Tibial artery (tissue), 4 donors: ENCODE measurements at regions not wholly inside any gene's neighbourhood (a gene's known extent, or its start where the extent isn't known, plus 50 kb on each side); places are given as distances from the start of the nearest gene placed in this dataset.

Experiments used
- DNase-seq, 2 donors: peaks; one replicate each; pipeline ENCODE4 v3.0.0-alpha.2; 2019
- H3K27ac ChIP-seq, 2 donors: fragments of 200-600 bp; sonication (generic) in 1 of 2; 1 replicate in 1 of 2; 2 replicates in 1 of 2; pipeline ENCODE4 v1.5.1; 2018 to 2019; ENCODE audit warnings: mild to moderate bottlenecking in 1 of 2
- H3K27me3 ChIP-seq, 2 donors: fragments of 200-600 bp; sonication (generic) in 1 of 2; one replicate each; pipeline versions ENCODE4 v1.5.1 to v1.6.0; 2016 to 2019
- H3K36me3 ChIP-seq, 3 donors: fragments of 200-600 bp; sonication (generic) in 2 of 3; one replicate each; pipeline ENCODE4 v1.5.1; 2016 to 2019; ENCODE audit warnings: mild to moderate bottlenecking in 2 of 3
- H3K4me1 ChIP-seq, 4 donors: fragments of 200-600 bp; sonication (generic) in 2 of 4; 1 replicate in 3 of 4; 2 replicates in 1 of 4; pipeline ENCODE4 v1.5.1; 2016 to 2019
- H3K4me3 ChIP-seq, 2 donors: fragments of 200-600 bp; sonication (generic) in 1 of 2; 1 replicate in 1 of 2; 2 replicates in 1 of 2; pipeline ENCODE4 v1.5.1; 2018 to 2019; ENCODE audit warnings: mild to moderate bottlenecking in 2 of 2
- H3K9me3 ChIP-seq, 3 donors: fragments of 200-600 bp; sonication (generic) in 1 of 3; one replicate each; pipeline ENCODE4 v1.5.1; 2016 to 2019
- intact Hi-C: fragments of 100-400 bp; cut with DNase I; formaldehyde crosslinking; loops from one replicate; pipeline ENCODE4 v1.15.0; 2023; ENCODE audit warnings: low total_unique reads
- TF ChIP-seq, protein P1 (sequence below), 2 experiments: fragments of 200-600 bp in 1 of 2; fragments of 450-650 bp in 1 of 2; IDR thresholded peaks; one replicate each; pipeline ENCODE4 v1.5.1; 2017 to 2019; ENCODE audit warnings: antibody characterized with exemption in 2 of 2, mild to moderate bottlenecking in 1 of 2, moderate library complexity in 1 of 2

DNA sequence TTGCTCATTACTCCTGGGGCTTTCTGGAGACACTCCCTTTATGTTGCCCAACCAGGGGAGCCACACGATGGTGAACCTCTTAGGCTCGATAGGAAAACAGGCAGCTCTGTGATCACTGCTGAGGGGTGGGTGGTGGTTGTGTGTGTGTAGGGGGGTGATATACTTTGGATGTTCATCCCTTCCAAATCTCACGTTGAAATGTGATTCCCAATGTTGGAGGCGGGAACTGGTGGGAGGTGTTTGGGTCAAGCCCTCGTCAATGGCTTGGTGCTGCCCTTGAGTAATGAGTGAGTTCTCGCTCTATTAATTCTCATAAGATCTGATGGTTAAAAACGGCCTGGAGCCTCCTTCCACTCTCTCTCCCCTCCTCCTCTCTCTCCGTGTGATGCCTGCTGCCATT, 204.0 kb upstream of the B3GAT1 start:
- intact Hi-C loops, result no loop called here
- Histone ChIP-seq H3K9me3 (peaks cover 0 to 13% (median 0%) of the 10 kb centered on the region in 3 donors), H3K36me3 (no peaks in the 10 kb centered on the region), H3K27me3 (peaks cover 0 to 4% of the 10 kb centered on the region in 2 donors), H3K4me3 (no peak overlapping the region), H3K4me1 (no peaks in the 10 kb centered on the region), H3K27ac (no peak overlapping the region)
- TF ChIP-seq, protein P1, sequence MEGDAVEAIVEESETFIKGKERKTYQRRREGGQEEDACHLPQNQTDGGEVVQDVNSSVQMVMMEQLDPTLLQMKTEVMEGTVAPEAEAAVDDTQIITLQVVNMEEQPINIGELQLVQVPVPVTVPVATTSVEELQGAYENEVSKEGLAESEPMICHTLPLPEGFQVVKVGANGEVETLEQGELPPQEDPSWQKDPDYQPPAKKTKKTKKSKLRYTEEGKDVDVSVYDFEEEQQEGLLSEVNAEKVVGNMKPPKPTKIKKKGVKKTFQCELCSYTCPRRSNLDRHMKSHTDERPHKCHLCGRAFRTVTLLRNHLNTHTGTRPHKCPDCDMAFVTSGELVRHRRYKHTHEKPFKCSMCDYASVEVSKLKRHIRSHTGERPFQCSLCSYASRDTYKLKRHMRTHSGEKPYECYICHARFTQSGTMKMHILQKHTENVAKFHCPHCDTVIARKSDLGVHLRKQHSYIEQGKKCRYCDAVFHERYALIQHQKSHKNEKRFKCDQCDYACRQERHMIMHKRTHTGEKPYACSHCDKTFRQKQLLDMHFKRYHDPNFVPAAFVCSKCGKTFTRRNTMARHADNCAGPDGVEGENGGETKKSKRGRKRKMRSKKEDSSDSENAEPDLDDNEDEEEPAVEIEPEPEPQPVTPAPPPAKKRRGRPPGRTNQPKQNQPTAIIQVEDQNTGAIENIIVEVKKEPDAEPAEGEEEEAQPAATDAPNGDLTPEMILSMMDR (IDR thresholded peaks at IDR 0.05), result no peak
- no peak for DNase-seq

DNA sequence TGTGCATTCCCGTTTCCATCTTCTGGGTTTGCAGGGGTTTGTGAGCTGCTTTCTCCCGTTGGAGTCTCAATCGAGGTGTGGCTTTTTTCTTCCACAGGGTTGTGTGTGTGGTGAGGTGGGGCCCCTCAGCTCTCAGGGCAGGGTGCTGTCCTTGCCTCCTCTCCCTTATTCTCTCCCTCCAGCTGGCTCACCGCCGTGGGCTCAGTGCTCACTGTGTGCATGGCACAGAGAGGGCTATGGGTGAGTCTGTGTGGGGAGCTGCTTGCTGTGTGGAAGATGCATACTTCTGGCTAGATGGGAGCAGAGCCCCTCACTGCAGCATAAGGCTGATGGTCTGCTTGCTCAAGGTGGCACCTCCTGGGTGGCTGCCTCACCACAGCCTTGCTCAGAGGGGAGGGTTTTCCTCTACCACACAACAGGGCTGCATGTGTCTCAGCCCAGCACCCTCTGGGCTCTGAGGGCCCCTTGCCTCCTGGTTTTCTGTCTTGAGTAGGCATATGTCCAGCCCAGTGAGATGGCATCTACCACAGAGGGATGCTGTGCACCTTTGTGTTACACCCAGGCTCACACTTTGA, 203.1 kb upstream of the B3GAT1 start:
- no peak overlapping the region for H3K4me3 ChIP-seq
- H3K9me3 ChIP-seq, result peaks cover 0 to 13% (median 0%) of the 10 kb centered on the region in 3 donors
- no peaks in the 10 kb centered on the region for H3K36me3 ChIP-seq
- TF ChIP-seq, protein P1 (IDR thresholded peaks at IDR 0.05), result no peak
- intact Hi-C loops, result no loop called here
- H3K4me1 ChIP-seq, result no peaks in the 10 kb centered on the region
- no peak overlapping the region for H3K27ac ChIP-seq
- H3K27me3 ChIP-seq, result peaks cover 0 to 8% of the 10 kb centered on the region in 2 donors
- peak in 1 of 2 donors; percentile 60 for DNase-seq

DNA sequence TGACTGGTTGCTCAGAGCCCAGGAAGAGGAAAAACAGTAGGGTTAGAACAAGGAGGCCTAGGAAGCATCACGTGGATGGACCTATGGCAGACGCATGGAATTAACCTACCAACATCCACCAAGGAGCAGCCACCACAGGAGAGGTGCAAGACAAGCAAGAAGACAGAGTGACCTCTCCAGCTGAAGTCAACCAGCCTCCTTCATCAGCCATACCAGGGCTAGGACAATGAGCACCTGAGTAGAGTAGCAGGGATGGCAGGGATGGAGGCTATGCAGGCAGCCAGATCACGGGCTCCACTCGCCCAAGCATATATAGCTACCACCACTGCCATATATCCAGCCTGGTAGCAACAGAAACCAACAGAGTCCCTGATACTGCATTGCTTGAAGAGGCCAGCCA, 202.1 kb upstream of the B3GAT1 start:
- H3K27me3 ChIP-seq, result peaks cover 0 to 12% of the 10 kb centered on the region in 2 donors
- TF ChIP-seq, protein P1 (IDR thresholded peaks at IDR 0.05), result no peak
- H3K4me3 ChIP-seq, result no peak overlapping the region
- no peaks in the 10 kb centered on the region for H3K36me3 ChIP-seq
- no peak for DNase-seq
- no peaks in the 10 kb centered on the region for H3K4me1 ChIP-seq
- H3K27ac ChIP-seq, result no peak overlapping the region
- intact Hi-C loops, result no loop called here
- H3K9me3 ChIP-seq, result peaks cover 0 to 13% (median 0%) of the 10 kb centered on the region in 3 donors

DNA sequence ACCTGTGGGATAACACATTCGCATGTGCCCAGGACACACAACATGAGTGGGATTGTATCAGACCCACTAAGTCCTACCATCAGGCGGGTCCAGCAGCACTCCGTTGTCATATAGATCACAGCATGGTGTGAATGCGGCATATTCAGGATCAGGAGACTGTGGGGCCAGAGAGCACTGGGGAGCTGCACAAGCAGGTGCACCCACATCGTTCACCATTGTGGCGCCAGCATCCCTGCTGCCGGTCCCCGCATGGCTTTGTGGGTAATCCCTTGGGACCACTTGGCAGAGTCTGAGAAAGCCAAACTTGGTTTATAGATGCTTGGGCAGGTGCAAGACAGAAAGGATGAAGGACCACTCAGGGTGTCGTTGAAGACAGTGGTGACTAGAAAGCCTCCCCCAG, 201.6 kb upstream of the B3GAT1 start:
- peak in 1 of 2 donors; percentile 46 for DNase-seq
- Histone ChIP-seq H3K36me3 (no peaks in the 10 kb centered on the region), H3K9me3 (peaks cover 0 to 13% (median 0%) of the 10 kb centered on the region in 3 donors), H3K27ac (no peak overlapping the region), H3K27me3 (peaks cover 0 to 12% of the 10 kb centered on the region in 2 donors), H3K4me3 (no peak overlapping the region), H3K4me1 (no peaks in the 10 kb centered on the region)
- intact Hi-C loops, result no loop called here
- TF ChIP-seq, protein P1 (IDR thresholded peaks at IDR 0.05), result no peak

DNA sequence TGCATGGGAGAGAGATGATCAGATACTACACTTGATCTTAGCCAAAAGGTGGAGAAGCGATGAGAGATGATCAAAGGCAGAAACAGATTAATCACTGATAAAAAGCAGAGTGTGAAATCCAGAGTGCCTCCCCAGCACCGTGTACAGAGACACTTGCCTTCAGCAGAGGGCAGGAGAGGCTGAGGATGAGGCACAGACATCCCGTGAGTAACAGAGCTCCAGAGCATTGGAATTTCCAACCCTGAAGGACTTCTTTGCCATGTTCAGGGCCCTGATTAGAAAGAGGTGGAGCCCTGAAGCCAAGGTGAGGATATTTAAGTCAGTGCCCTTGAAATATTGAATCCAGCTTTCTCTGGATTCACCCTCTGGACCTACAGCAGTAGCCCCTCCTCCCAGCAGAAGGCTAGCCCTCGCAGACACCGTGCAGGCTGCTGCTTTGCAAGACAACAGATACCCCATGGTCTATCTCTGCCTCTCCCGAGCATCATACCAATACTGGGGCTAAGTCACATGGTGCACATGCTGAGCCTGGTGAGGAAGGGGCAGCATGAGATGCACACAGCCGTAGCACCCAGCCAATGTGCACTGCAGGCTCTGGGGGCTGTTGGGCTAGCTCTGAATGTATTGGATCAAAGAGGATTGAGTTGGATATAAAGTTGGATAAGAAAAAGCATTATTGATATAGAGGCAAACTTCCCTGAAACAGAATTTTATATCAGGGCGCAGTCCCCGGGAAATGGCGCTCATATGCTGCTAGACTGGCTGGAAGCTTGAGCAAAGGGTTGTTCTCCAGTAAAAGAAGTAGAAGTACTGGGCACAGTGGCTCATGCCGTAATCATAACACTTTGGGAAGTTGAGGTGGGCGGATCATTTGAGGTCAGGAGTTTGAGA, 200.3 kb upstream of the B3GAT1 start:
- intact Hi-C loops, result no loop called here
- Histone ChIP-seq H3K27ac (no peak overlapping the region), H3K36me3 (no peaks in the 10 kb centered on the region), H3K4me3 (no peak overlapping the region), H3K4me1 (no peaks in the 10 kb centered on the region), H3K9me3 (peaks cover 0 to 7% (median 0%) of the 10 kb centered on the region in 3 donors), H3K27me3 (peaks cover 0 to 15% of the 10 kb centered on the region in 2 donors)
- TF ChIP-seq, protein P1 (IDR thresholded peaks at IDR 0.05), result no peak
- DNase-seq, result no peak
